LNCaP clone FGC (cell line): ENCODE measurements at regions not wholly inside any gene's neighbourhood (a gene's known extent, or its start where the extent isn't known, plus 50 kb on each side); places are given as distances from the start of the nearest gene placed in this dataset.

ENCODE experiments used
- DNase-seq: peaks from one replicate; pipeline ENCODE4 v3.0.0-alpha.2; 2011; ENCODE audit warnings: low read depth
- H3K4me3 ChIP-seq: 2 replicates; pipeline ENCODE4 v1.5.1; 2011; ENCODE audit warnings: mild to moderate bottlenecking, low read depth, low read length, control low read depth
- TF ChIP-seq, protein P1 (sequence below): IDR thresholded peaks from 2 replicates; pipeline ENCODE4 v1.5.1; 2012; ENCODE audit warnings: mild to moderate bottlenecking; ENCODE audit not compliant: control insufficient read depth, insufficient read depth; ENCODE audit errors: extremely low read depth

DNA sequence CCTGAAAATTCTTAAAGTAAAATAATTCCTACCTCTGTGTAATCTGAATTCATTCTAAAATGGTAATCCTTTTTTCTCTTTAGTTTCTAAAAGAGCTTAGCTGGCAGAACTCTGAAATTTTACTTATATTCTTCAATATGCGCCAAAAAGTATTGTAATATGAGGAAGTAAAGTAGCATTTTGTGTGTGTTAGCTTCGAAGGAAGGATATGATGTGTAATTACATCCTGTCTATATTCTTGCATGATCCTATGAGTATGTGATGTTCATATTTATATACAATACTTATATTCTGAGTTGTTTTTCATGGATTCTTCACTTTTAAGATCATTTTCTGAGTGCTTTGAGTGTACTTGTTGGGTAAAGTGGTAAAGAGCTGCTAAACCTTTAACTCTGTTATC is 402.9 kb upstream of the PKDCC start:
- DNase-seq, result no peak
- TF ChIP-seq, protein P1, sequence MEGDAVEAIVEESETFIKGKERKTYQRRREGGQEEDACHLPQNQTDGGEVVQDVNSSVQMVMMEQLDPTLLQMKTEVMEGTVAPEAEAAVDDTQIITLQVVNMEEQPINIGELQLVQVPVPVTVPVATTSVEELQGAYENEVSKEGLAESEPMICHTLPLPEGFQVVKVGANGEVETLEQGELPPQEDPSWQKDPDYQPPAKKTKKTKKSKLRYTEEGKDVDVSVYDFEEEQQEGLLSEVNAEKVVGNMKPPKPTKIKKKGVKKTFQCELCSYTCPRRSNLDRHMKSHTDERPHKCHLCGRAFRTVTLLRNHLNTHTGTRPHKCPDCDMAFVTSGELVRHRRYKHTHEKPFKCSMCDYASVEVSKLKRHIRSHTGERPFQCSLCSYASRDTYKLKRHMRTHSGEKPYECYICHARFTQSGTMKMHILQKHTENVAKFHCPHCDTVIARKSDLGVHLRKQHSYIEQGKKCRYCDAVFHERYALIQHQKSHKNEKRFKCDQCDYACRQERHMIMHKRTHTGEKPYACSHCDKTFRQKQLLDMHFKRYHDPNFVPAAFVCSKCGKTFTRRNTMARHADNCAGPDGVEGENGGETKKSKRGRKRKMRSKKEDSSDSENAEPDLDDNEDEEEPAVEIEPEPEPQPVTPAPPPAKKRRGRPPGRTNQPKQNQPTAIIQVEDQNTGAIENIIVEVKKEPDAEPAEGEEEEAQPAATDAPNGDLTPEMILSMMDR, result no peak
- no peak overlapping the region for H3K4me3 ChIP-seq

DNA sequence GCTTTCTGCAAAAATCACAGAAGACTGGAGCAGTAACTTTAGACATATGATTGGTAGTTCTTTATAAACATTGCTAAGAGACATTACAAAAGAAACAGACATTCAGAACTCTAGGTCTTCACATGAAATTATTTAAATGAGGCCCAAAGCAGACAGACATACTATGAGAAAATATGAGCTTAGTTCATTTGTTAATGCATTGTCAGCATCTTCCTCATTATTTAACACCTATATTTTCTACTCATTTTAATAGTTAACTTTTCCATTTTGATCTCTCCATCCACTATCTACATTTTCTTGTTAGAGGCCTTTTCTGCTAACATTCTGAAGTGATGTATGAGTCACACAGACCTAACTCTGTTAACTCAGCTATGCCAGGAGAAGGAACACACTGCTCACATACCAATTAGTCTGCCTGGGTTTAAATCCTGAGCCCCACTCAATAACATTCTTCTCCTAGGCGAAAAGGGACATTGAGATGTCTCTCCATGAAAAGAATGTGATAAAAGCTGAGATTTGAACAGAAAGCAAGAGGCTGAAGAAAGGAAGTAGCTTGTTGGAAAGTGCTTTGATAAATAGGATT is 400.3 kb upstream of the PKDCC start:
- H3K4me3 ChIP-seq, result no peak overlapping the region
- TF ChIP-seq, protein P1, result no peak
- no peak for DNase-seq

DNA sequence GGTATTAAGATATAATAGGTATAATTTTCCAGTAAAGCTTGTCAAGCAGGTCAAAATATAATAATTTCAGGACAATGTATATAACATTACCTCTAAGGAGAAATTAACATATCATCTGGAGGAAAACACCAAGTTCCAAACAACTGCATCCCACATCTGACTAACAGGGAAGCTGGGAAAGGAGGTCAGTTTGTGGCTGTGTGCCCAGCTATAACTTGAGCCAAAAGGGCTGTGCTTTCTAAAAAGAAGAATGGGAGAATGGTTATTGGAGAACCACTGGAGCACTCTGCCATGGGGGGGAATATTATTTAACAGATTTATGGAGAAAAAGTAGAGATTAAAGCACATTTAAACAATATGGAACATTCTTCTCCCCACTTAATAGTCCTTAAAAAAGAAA is 390.6 kb upstream of the PKDCC start:
- TF ChIP-seq, protein P1, result no peak
- no peak overlapping the region for H3K4me3 ChIP-seq
- DNase-seq, result no peak

DNA sequence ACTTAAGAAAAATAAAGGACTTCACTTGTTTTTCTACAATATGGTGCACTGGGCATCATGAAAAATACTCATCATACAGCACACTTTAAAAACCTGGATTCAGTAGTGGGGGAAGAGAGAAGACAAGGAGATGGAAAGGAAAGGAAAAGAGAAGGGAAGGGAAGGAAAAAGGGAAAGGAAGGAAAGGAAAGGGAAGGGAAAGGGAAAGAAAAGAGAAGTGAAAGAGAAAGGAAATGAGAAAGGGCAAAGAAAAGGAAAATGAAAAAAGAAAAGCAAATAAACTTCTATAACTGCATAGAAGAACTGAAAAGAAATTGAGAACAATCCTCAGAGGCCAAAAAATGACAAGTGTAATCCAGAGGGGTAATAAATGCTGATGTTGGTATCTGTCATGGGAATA is 388.1 kb upstream of the PKDCC start:
- DNase-seq, result no peak
- TF ChIP-seq, protein P1, result no peak
- no peak overlapping the region for H3K4me3 ChIP-seq

DNA sequence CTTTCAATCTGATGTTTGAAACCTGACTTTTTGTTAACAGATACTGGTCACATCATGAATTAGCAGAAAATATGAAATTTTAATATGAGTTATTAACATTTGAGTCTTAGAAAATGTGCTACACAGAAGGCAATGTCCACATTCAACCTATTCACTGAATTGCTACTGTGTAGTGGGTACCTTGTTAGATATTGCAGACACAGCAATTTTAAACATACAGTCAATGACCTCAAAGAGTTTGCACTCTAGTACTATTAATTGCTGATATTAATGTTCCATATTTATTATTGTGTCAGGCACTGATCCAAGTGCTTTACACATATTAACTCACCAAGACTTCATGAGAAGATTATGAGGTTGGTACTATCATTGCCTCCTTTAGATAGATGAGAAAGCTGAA is 385.4 kb upstream of the PKDCC start:
- DNase-seq, result no peak
- H3K4me3 ChIP-seq, result no peak overlapping the region
- TF ChIP-seq, protein P1, result no peak

DNA sequence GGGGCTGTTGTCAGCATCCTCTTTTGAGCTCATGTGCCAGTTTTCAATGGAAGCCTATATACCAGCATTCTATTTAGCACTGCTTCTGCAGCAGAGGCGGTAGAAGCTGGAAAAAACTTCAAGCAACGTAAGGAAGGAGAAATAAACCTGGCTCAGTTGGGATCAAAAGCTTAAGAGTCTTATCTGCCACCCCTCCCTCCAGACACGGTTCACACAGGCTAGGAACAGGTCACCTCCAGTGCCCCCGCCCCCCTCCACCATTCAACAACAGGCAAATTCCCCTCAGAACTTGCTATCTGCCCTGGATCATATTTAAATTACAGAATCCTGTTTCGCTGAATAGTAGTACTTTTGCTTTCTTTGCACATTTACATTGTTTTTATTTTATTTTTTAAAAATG is 384.8 kb upstream of the PKDCC start:
- H3K4me3 ChIP-seq, result no peak overlapping the region
- TF ChIP-seq, protein P1, result no peak
- DNase-seq, result no peak

DNA sequence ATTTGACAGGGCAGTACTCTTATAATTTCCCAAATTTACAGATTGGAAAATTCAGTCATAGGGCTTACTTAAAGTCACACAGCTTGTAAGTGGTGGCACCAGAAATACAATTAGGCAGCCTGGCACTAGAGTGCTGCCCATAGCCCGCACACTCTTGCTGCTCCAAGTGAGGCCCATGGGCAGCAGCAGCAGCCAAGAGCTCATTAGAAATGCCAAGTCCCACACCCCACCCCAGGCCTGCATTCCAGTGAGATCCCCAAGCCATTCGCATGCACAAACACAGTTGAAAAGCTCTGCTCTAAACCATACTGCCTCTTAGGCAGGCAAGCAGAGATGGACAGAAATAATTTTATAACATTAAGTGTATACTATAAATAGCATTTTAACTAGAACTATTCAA is 379.3 kb upstream of the PKDCC start:
- TF ChIP-seq, protein P1, result no peak
- DNase-seq, result no peak
- H3K4me3 ChIP-seq, result no peak overlapping the region
